HG03565 (cell line): ENCODE measurements at regions not wholly inside any gene's neighbourhood (a gene's known extent, or its start where the extent isn't known, plus 50 kb on each side); places are given as distances from the start of the nearest gene placed in this dataset.

ENCODE experiments used
- ATAC-seq: cut with Tn5 transposase; IDR thresholded peaks from one replicate; pipeline ENCODE4 v1.9.1; 2021; ENCODE audit warnings: mild to moderate bottlenecking, moderate library complexity; ENCODE audit not compliant: unreplicated experiment

- ATAC-seq: no peak
Measured at GRCh38 chr5:31100047-31100575, 93.4 kb upstream of the CDH6 start.

DNA sequence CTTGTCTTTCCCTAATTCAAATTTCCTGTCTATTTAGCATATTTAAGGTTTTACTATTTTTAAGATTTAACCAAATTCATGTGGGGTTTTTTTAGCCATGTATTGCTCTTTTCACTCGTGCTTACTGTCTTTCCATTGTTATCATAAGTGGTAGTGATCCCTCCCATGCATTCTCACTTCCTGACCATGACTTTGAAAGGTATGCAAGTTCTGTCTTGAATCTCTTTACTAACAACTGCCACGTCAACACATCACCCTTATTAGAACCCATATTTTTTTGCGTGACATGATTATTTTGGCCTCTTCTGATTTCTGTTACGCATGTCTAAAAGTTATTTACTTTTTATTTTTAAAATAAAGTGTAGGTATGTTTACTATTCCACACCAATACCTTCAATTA lies 94.7 kb upstream of the CDH6 start:
- no peak for ATAC-seq

GRCh38 chr5:31097851-31098250 lies 95.6 kb upstream of the CDH6 start:
- no peak for ATAC-seq

GRCh38 chr5:31096238-31096865 lies 97.1 kb upstream of the CDH6 start:
- no peak for ATAC-seq

DNA sequence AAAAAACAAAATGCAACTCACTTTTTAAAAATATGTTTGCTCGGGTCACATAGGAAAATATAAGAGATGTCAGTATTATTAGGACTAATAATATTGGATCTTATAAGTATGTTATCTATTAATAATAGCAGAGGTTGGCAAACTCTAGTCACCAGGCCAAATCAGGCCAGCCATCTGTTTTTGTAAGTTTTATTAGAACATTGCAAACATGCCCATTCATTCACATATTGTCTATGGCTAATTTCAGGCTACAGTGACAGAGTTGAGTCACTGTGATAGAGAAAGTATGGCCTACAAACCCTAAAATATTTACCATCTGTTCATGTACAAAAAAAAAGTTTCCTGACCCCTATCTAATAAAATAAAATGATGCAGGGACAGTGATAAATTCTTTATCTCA lies 97.7 kb upstream of the CDH6 start:
- ATAC-seq: no peak

DNA sequence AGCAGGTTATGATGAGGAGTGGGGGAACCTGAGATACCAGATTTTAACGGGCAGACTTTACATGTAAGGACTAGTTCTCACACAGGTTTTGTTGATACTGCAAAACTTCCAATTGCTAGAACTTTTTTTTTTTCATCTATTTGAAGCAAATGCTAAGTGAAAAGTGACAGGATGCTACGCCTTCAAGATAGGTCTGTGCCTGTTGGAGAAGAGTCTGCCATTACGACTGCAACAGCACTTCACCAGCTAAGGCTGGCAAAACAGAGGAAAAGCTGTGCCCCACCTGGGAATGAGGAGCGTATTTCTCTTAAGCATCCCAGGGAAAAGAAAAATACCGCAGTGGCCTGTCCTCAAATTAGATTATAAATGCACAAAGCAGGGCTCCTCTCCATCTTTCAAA lies 102.0 kb upstream of the CDH6 start:
- no peak for ATAC-seq

DNA sequence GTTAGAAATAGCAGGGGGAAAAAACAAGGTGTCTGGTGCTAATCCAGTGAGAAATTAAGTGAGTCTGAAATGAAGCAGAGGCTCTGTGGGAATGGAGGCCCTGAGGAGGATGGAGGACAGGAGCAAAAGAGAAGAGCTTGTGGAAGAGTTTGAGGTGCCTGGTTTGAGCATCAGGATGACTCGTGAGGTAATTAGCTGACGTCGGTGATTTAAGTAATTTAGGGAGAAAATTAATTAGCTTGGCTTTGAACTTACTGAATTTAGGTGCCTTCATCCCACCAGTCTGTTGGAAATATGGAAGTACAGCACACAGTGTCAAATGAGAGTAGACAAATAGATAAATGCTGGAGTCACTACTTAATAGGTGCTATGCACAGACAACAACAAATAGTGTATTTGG lies 103.0 kb upstream of the CDH6 start:
- ATAC-seq: no peak

- no peak for ATAC-seq
Measured at GRCh38 chr5:31086839-31087415, 106.6 kb upstream of the CDH6 start.

DNA sequence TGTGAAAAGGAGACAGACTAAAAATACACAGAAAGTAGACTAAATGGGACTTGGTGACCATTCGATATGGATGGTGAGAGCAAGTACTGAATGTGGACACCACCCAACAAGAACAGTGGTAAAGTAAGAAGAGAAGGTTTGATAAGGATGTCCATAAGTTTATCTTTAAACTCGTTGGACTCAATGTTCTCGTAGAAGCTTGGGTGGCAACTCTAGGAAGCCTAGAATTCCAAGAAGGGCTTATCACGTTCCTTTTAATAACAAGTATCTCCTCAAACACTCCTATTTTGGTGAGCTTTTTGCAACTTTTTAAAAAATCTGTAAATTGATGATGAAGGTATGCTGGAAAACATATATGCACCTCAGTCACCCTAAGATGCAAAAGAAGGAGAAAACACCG lies 108.6 kb upstream of the CDH6 start:
- ATAC-seq: no peak

DNA sequence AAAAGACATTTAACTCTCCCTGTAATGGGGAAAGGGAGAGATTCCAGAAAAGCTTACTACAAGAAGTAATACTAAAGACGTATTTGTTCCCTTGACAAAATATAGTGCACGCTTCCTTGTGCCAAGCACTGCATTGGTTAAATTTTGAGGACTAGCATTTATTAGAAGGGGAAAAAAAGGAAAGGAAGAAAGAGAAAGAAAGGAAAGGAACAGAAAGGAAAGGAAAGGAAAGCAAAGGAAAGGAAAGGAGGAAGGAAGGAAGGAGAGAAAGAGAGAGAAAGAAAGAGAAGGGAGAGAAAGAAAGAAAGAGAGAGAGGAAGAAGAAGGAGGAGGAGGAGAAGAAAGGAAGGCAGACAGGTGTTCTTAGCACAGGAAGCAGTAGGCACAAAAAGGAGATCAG lies 110.1 kb upstream of the CDH6 start:
- no peak for ATAC-seq

DNA sequence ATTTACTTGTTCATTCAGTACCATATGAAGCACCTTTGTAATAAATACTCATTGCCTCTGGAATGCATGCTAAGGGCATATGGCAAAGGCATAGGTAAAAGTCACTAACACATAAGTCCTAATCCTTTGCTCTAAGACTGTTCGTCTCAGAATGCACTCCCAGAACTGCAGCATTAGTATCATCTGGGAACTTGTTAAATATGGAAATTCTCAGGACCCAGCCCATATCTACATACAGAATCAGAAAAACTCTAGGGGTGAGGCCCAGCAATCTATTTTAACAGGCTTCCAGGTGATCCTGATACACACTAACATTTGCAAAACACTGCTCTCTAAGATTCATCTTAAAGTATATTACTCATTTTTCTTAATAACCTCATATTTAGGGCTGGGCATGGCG lies 113.8 kb upstream of the CDH6 start:
- no peak for ATAC-seq

DNA sequence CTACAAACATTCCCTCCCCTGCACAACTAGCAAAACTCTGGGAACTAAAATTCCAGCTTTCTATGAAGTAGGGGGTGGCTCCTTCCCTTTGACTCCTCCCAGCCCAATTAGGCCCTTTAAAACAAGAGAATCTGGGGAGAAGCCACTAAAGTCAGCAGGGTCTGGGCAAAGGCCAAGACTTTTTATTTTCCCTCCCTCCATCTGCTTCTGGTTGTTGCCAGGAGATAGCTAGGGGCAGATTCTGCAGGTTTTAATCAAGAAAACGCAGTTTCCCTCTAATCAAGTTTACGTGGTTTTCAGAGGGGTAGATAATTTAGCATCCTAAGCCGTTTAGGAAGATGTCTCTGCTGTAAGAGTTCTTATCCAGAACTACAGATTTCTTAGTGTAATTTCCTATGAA lies 114.5 kb upstream of the CDH6 start:
- no peak for ATAC-seq

GRCh38 chr5:31075981-31076380 lies 117.5 kb upstream of the CDH6 start:
- no peak for ATAC-seq

GRCh38 chr5:31068287-31068686 lies 125.2 kb upstream of the CDH6 start:
- no peak for ATAC-seq

DNA sequence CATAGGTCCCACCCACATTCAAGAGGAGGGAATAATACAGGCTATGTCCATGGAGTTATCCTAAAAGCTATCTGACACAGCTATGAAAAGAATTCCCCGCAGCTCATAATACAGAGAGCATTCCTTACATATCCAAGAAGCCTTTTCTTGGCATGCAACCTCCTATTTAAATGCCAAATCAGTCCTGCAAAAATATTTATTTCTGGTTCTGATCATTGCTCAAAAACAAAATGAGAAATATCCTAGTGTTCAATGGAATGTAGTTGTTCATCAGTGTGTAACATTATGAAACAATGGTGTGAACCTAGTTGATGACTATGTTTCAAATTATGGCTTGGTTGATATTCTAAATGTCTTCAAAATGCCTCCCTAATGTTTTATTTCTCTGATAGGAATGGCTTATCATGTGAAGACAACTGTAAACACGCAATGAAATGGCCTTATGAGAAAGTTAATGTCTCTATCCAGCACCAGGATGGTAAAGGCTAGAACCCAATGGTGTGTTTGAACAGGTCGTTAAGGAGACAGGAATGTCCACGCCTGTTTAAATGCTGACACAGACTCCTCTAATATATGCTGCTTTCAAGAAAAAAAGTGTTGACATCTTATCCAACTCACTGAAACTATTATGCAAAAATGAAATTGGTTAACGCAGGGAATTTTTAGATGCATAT lies 126.7 kb upstream of the CDH6 start:
- ATAC-seq: no peak

GRCh38 chr5:31064215-31064614 lies 129.3 kb upstream of the CDH6 start:
- ATAC-seq: no peak

GRCh38 chr5:31062902-31063580 lies 130.4 kb upstream of the CDH6 start:
- ATAC-seq: no peak

GRCh38 chr5:31059889-31060288 lies 133.6 kb upstream of the CDH6 start:
- no peak for ATAC-seq

DNA sequence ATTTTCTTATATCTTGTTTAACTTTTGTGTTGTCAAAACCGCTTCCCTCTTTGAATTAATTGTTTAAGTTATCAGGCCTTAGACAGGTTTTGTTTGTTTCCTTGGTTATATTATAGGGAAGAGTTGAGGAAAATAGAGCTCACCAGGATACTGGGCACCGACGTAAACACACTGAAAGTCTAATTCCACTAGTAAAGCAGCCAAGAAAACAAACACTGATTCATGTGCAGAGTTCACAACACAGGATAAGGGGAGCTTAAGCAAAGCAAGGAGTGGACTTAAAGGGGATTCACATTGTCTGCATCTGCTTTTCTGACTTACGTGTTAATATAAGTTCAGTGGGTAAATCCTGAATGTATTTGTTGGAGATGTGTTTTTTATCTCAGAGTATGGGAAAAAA lies 139.0 kb upstream of the CDH6 start:
- ATAC-seq: no peak

DNA sequence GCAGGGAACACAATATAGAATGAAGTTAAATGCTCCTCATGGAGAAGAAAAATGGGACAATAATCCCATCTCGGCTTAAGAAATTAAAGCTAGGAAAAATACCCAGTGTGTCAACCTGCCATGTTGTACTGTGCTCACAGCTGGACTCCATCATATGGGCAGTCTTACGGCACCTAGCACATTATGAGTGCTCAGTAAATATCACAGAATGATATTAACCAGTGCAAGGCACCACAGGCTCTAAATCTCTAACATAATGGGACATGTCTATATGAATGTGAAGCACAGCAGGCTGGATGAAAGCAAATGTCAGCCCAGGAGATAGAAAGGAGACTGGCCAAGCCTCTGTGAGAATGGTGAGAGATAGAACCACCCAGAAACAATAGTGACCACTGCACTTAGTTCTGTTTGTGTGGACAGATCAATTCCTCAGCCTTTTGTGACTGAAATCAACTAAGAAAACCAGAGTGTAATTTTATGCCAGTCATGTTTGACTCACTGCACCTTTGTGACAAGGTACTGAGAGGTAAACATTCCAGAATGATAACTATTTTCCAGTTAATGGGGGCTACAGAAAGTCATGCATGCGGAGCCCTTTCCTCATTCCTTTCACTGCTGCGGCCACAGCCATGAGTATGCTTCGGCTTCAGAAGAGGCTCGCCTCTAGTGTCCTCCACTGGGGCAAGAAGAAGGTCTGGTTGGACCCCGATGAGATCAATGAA lies 140.4 kb upstream of the CDH6 start:
- ATAC-seq: no peak

DNA sequence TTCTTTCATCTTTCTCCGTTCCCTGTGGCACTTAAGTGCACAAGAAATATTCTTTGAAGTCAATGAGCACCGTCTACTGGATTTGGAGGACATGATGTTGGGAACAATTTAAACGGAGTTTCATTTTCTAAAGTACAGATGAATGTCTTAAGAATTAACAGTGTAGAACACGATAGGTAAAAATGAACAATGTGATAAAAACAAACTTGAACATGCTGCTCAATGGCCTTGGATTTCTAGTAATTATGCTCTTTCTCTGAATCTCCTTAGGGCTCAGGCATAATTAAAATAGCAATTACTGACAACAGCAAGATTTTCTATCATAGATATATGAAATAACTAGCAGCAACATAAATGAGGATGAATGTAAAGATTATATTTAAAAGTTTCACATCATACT lies 142.2 kb upstream of the CDH6 start:
- ATAC-seq: no peak
